ENCODE measurements at regions not wholly inside any gene's neighbourhood (a gene's known extent, or its start where the extent isn't known, plus 50 kb on each side); places are given as distances from the start of the nearest gene placed in this dataset.
"Not testable (repeated sequence)": the region's sequence is repeated elsewhere in the genome, so short reads cannot be mapped to it uniquely, and the experiment has no call there.

GRCh38 chr19:29006057-29006735 lies 206.8 kb downstream of the UQCRFS1 start:
- DNase-seq, result no peak

- DNase-seq, result no peak
These were observed 208.2 kb downstream of the UQCRFS1 start for GRCh38 chr19:29004796-29005195.

GRCh38 chr19:29003641-29004409 lies 209.1 kb downstream of the UQCRFS1 start:
- no peak for DNase-seq

- no peak for DNase-seq
These were observed 210.6 kb downstream of the UQCRFS1 start for GRCh38 chr19:29002336-29002735.

- DNase-seq, result no peak
These were observed 211.2 kb downstream of the UQCRFS1 start for GRCh38 chr19:29001597-29002245.

- DNase-seq, result no peak
These were observed 211.8 kb downstream of the UQCRFS1 start for GRCh38 chr19:29001141-29001581.

- no peak for DNase-seq
These were observed 213.1 kb downstream of the UQCRFS1 start for GRCh38 chr19:28999724-29000433.

GRCh38 chr19:28998974-28999373 lies 214.0 kb downstream of the UQCRFS1 start:
- no peak for DNase-seq

GRCh38 chr19:28997866-28998265 lies 215.1 kb downstream of the UQCRFS1 start:
- not testable (repeated sequence) for DNase-seq

- no peak for DNase-seq
These were observed 222.4 kb downstream of the UQCRFS1 start for GRCh38 chr19:28990522-28990921.

- DNase-seq, result no peak
These were observed 223.2 kb downstream of the UQCRFS1 start for GRCh38 chr19:28989739-28990138.

GRCh38 chr19:28988066-28988465 lies 224.9 kb downstream of the UQCRFS1 start:
- DNase-seq, result no peak

GRCh38 chr19:28987177-28987576 lies 225.8 kb downstream of the UQCRFS1 start:
- no peak for DNase-seq

- DNase-seq, result no peak
These were observed 227.8 kb downstream of the UQCRFS1 start for GRCh38 chr19:28985201-28985600.

GRCh38 chr19:28984315-28984714 lies 228.6 kb downstream of the UQCRFS1 start:
- no peak for DNase-seq

- no peak for DNase-seq
These were observed 229.5 kb downstream of the UQCRFS1 start for GRCh38 chr19:28983430-28983829.

GRCh38 chr19:28981994-28982393 lies 231.0 kb downstream of the UQCRFS1 start:
- no peak for DNase-seq

- no peak for DNase-seq
These were observed 231.4 kb downstream of the UQCRFS1 start for GRCh38 chr19:28981518-28981917.

- no peak for DNase-seq
These were observed 232.6 kb downstream of the UQCRFS1 start for GRCh38 chr19:28980236-28980868.

- DNase-seq, result no peak
These were observed 235.1 kb downstream of the UQCRFS1 start for GRCh38 chr19:28977826-28978225.

GRCh38 chr19:28972058-28972852 lies 240.7 kb downstream of the UQCRFS1 start:
- no peak for DNase-seq

GRCh38 chr19:28971513-28971912 lies 241.4 kb downstream of the UQCRFS1 start:
- DNase-seq, result no peak

Measured in NCI-H1092 treated with DMSO at 0.1 percent for 48 hours (cell line).